Pancreas (tissue), 10 donors: ENCODE measurements at regions not wholly inside any gene's neighbourhood (a gene's known extent, or its start where the extent isn't known, plus 50 kb on each side); places are given as distances from the start of the nearest gene placed in this dataset.

ENCODE experiments used
- ATAC-seq, 4 donors: fragments of 200-7000 bp; cut with Tn5 transposase; one replicate each; pipeline versions ENCODE4 v1.8.0 to v1.9.1; 2020; ENCODE audit warnings: mild to moderate bottlenecking in 4 of 4, moderate library complexity in 4 of 4
- DNase-seq, 6 donors: peaks; one replicate each; pipeline ENCODE4 v3.0.0-alpha.2; 2020
- FAIRE-seq: peaks from 2 replicates; lab custom pipeline; 2012; peaks lifted over from hg19 to GRCh38; lab: Jason Lieb, UNC
- H3K27ac ChIP-seq, 4 donors: fragments of 200-600 bp; sonication (generic); 1 replicate in 3 of 4; 2 replicates in 1 of 4; pipeline versions ENCODE4 v1.5.0 to v1.8.0; 2020
- H3K27me3 ChIP-seq, 4 donors: fragments of 200-600 bp; one replicate each; pipeline ENCODE4 v1.8.0; 2021
- H3K36me3 ChIP-seq, 3 donors: fragments of 200-600 bp; sonication (generic) in 1 of 3; one replicate each; pipeline versions ENCODE4 v1.5.0 to v1.8.0; 2020 to 2021
- H3K4me1 ChIP-seq, 3 donors: fragments of 200-600 bp; one replicate each; pipeline ENCODE4 v1.8.0; 2021
- H3K4me3 ChIP-seq, 4 donors: fragments of 200-600 bp; sonication (generic) in 2 of 4; one replicate each; pipeline versions ENCODE4 v1.5.0 to v1.8.0; 2020 to 2021
- H3K9me3 ChIP-seq, 4 donors: fragments of 200-600 bp; one replicate each; pipeline ENCODE4 v1.8.0; 2021
- CTCF ChIP-seq, 4 donors: fragments of 200-600 bp; sonication (generic) in 3 of 4; IDR thresholded peaks; one replicate each; pipeline versions ENCODE4 v1.5.0 to v1.8.0; 2021; ENCODE audit warnings: antibody characterized with exemption in 4 of 4
- WGBS, 2 donors: extraction: QIAGEN DNeasy Blood & Tissue Kit; methylation state at CpG; one replicate each; pipeline ENCODE4 v1.1.7; 2013; 5-methylcytosine and 5-hydroxymethylcytosine counted together
- intact Hi-C, 3 donors: fragments of 100-400 bp; cut with DNase I; formaldehyde crosslinking; loops; one replicate each; pipeline versions ENCODE4 v1.11.1 to v1.14.2; 2022
- donor health status: healthy with polysubstance abuse.
- donor health status: DM: no; HTN: no; CAD: no; lungs with moderate emphysema.
- donor health status: DM: no; HTN: no; CAD: no.
- donor health status: control.
- donor health status: control.
- donor health status: Bipolar disorder and iron deficiency.
- donor health status: DM: yes; HTN: yes; CAD: no.
- donor health status: DM: no; HTN: no; CAD: no.
- donor health status: DM: no; HTN: no; CAD: no.
- donor health status: DM: yes; HTN: yes; CAD: no.

GRCh38 chr16:79509906-79510305 is 90.6 kb downstream of the MAF start:
- Histone ChIP-seq H3K4me1 (no peaks in the 10 kb centered on the region), H3K27me3 (no peaks in the 10 kb centered on the region), H3K27ac (no peak overlapping the region), H3K4me3 (no peak overlapping the region), H3K9me3 (no peaks in the 10 kb centered on the region), H3K36me3 (no peaks in the 10 kb centered on the region)
- ATAC-seq (no peak), FAIRE-seq (no peak), DNase-seq (no peak)
- 90 to 92% methylated on average over 8 of the region's 8 CpGs for WGBS, 2 donors
- no peak for TF ChIP-seq CTCF (IDR thresholded peaks at IDR 0.05)
- intact Hi-C loops: no loop called here

- FAIRE-seq (no peak), DNase-seq (peak in 3 of 6 donors; percentile 5 to 31 (median 18)), ATAC-seq (peak in 3 of 4 donors; percentile 58 to 80 (median 80))
- H3K27me3 ChIP-seq: no peaks in the 10 kb centered on the region
- no peak overlapping the region for H3K4me3 ChIP-seq
- no peaks in the 10 kb centered on the region for H3K4me1 ChIP-seq
- no peaks in the 10 kb centered on the region for H3K9me3 ChIP-seq
- 48 to 57% methylated on average over 9 of the region's 9 CpGs for WGBS, 2 donors
- no peak for TF ChIP-seq CTCF (IDR thresholded peaks at IDR 0.05)
- no peaks in the 10 kb centered on the region for H3K36me3 ChIP-seq
- H3K27ac ChIP-seq: no peak overlapping the region
- intact Hi-C loops: no loop called here
These were observed 91.3 kb downstream of the MAF start for GRCh38 chr16:79509211-79509631.

- no peak for DNase-seq
- no peaks in the 10 kb centered on the region for H3K9me3 ChIP-seq
- H3K4me1 ChIP-seq: no peaks in the 10 kb centered on the region
- no peak for TF ChIP-seq CTCF (IDR thresholded peaks at IDR 0.05)
- WGBS, 2 donors: 82 to 88% methylated on average over 5 of the region's 5 CpGs
- no peaks in the 10 kb centered on the region for H3K27me3 ChIP-seq
- no peak overlapping the region for H3K27ac ChIP-seq
- peak in 2 of 4 donors; percentile 55 to 59 for ATAC-seq
- no peak overlapping the region for H3K4me3 ChIP-seq
- intact Hi-C loops: no loop called here
- no peak for FAIRE-seq
- H3K36me3 ChIP-seq: no peaks in the 10 kb centered on the region
These were observed 92.2 kb downstream of the MAF start for GRCh38 chr16:79508294-79508693.

GRCh38 chr16:79505344-79505743 is 95.2 kb downstream of the MAF start:
- Histone ChIP-seq H3K27me3 (no peaks in the 10 kb centered on the region), H3K4me1 (no peaks in the 10 kb centered on the region), H3K36me3 (no peaks in the 10 kb centered on the region), H3K4me3 (no peak overlapping the region), H3K27ac (no peak overlapping the region), H3K9me3 (no peaks in the 10 kb centered on the region)
- 56 to 73% methylated on average over 9 of the region's 9 CpGs for WGBS, 2 donors
- peak in 2 of 4 donors; percentile 27 to 45 for ATAC-seq
- no peak for DNase-seq
- no peak for FAIRE-seq
- intact Hi-C loops: no loop called here
- TF ChIP-seq CTCF (IDR thresholded peaks at IDR 0.05): no peak

- no peaks in the 10 kb centered on the region for H3K9me3 ChIP-seq
- no peaks in the 10 kb centered on the region for H3K27me3 ChIP-seq
- 78 to 83% methylated on average over 2 of the region's 2 CpGs for WGBS, 2 donors
- H3K36me3 ChIP-seq: no peaks in the 10 kb centered on the region
- no peaks in the 10 kb centered on the region for H3K4me1 ChIP-seq
- no peak for FAIRE-seq
- no peak overlapping the region for H3K27ac ChIP-seq
- ATAC-seq: no peak
- intact Hi-C loops: no loop called here
- no peak for DNase-seq
- no peak overlapping the region for H3K4me3 ChIP-seq
- TF ChIP-seq CTCF (IDR thresholded peaks at IDR 0.05): no peak
These were observed 97.0 kb downstream of the MAF start for GRCh38 chr16:79503511-79503910.
